ENCODE measurements at regions not wholly inside any gene's neighbourhood (a gene's known extent, or its start where the extent isn't known, plus 50 kb on each side); places are given as distances from the start of the nearest gene placed in this dataset.
A peak's percentile ranks its signal among the peaks of the same experiment; 100 is the strongest.
"Not testable (repeated sequence)": the region's sequence is repeated elsewhere in the genome, so short reads cannot be mapped to it uniquely, and the experiment has no call there.

DNA sequence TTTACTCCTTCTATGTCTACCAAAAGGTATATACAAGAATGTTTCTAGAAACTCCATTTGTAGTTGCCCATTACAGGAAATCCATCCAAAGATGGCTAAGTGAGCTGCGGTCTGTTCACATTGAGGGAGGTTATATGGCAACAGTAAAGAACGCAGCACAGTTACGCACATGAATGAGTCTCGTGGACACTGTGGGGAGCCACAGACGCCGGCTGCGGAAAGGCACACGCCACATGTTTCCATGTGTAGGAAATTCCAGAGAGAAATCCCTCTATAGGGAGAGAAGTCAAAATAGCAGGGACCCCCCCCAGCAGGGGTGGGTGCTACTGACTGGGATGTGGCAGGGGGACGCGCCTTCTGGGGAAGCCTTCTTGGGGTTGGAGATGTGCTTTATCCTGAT is 139.0 kb upstream of the NCOR2 start:
- no peak for DNase-seq (ENCODE audit: low spot score)

DNA sequence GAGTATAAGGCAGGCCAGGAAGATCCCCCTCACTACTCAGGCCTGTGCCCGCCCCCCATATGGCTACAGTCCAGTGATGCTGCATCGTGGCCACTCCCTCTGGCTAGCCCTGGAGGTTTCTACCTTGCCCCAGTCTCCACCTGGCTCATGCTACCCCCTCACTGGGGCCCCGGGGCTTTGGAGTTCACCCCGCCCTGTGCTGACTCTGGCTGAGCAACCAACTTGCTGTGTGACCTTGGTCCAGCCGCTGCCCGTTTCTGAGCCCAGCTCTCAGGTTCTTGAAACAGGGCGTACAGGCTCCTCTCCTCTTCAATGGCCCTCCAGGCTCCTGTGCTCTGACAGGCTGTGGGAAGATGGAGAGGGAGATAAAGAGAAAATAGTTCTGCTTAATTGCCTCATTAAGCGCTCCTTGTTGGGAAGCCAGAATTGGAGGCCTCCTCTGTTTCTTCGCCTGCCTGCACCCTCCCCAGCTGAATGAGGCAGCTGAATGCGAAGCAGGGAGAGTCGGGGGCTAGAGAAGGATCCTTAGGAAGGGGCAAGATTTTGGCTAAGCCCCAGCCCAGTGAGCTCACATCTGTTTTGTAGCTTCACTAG is 138.2 kb upstream of the NCOR2 start:
- no peak for DNase-seq (ENCODE audit: low spot score)

DNA sequence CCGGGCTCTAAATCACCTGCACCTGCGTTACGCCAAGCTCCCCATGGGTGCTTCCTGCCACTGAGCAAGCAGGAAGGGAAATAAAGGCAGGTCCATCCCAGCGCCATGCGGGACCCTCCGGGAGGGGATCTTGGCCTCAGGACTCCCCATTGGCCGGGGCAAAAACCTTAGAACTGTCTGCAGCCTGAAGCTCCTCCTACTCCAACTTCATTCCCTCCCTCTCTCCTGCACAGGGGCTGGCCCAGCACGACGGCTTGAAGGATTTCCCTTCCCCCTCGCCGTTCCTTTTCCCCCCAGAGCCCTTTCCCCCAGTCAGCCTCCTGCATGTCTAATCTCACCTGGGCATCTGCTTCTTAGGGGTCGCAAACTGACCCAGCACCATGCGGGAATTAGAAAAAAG is 137.2 kb upstream of the NCOR2 start:
- no peak for DNase-seq (ENCODE audit: low spot score)

GRCh38 chr12:124703856-124704255 is 136.4 kb upstream of the NCOR2 start:
- DNase-seq (ENCODE audit: low spot score): no peak

DNA sequence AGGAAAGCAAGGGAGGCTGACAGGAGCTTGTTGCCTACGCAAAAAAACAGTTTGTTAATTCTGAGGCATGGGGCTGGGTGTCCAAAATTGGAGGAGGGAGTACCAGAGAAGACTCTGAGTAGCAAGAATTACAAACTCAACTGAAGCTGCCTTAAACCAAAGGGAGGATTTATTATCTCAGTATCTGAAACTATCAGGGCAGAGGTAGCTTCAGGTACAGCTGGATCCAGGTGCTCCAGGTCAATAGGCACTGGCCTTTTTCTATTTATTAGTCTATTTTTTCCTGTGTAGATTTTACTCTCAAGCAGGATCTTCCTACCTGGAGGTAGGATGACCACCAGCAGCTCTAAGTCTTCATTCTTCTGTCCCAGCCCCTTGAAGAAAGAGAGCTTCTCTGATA is 135.3 kb upstream of the NCOR2 start:
- no peak for DNase-seq (ENCODE audit: low spot score)

GRCh38 chr12:124700810-124701592 is 133.6 kb upstream of the NCOR2 start:
- DNase-seq (ENCODE audit: low spot score): no peak

DNA sequence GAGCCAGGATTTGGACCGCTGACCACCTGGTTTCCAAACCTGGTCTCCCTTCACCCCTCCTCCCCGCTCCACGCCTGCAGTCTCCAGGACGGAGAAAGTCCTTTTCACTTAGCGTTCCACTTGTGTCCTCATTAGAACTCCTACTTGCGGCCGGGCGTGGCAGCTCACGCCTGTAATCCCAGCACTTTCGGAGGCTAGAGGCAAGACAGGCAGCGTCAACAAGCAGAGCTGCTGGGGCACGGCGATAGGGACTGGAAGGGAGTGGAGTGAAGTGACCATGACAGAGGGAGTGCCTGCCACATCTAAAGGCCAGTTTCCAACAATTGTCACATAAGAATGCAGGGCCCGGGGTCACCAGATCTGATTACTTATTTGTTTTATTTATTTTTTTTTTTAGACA is 132.5 kb upstream of the NCOR2 start:
- no peak for DNase-seq (ENCODE audit: low spot score)

DNA sequence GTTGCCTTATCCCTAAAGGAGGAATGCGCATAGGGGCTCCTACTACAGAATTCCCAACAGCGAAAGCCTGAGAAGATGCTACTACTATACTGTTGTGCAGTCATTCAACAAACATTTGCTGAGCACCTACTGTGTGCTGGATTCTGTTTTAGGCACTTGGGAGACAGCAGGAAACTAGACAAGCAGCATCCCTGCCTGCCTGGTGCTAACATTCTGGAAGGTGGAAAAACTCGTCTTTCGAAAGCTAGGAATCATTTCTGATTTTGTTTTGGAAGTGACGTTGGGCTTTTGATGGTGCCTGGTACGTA is 131.5 kb upstream of the NCOR2 start:
- no peak for DNase-seq (ENCODE audit: low spot score)

DNA sequence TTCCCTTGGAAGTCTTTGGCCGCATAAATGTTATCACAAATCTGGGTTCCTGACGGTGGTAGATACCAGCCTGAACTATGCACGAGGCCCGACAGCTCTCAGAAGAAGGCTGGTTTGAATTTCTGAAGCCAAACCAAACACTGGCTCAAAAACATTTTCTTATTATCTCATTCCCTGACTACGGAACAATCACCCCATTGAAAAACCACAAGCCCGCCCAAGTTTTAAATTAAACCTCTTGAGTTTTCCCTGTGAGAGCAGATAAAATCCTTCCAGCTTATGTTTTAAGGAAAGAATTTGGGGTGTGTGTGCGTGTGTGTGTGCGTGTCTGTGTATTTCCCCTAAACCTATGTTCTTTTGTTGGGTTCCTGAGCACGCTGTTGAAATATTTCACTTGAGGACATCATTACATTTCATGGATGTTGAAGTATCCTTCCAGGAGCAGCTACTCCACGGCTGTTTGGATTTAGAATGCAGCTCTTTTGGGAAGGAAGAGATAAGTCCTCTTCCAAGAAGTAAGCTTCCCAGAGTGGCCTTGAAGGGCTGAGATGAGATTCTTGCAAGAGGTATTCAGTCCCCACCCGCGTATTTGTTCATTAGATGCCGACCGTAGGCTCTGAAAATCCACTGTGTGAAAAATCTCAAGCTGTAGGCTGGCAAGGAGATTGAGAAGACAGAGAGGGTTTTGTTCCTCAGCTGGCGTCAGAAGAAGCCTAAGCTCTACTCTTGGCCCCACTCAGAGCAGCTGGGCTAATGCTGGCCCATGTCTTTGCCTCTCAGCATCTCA is 131.0 kb upstream of the NCOR2 start:
- DNase-seq (ENCODE audit: low spot score): peak; percentile 89

DNA sequence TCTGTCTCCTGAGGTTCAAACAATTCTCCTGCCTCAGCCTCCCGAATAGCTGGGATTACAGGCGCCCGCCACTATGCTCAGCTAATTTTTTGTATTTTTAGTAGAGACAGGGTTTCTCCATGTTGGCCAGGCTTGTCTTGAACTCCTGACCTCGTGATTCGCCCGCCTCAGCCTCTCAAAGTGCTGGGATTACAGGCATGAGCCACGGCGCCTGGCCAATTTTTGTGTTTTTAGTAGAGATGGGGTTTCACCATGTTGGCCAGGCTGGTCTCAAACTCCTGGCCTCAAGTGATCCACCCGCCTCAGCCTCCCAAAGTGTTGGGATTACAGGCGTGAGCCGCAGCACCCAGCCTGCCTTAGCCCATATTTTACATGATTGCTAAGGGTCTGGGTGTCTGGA is 130.3 kb upstream of the NCOR2 start:
- not testable (repeated sequence) for DNase-seq (ENCODE audit: low spot score)

DNA sequence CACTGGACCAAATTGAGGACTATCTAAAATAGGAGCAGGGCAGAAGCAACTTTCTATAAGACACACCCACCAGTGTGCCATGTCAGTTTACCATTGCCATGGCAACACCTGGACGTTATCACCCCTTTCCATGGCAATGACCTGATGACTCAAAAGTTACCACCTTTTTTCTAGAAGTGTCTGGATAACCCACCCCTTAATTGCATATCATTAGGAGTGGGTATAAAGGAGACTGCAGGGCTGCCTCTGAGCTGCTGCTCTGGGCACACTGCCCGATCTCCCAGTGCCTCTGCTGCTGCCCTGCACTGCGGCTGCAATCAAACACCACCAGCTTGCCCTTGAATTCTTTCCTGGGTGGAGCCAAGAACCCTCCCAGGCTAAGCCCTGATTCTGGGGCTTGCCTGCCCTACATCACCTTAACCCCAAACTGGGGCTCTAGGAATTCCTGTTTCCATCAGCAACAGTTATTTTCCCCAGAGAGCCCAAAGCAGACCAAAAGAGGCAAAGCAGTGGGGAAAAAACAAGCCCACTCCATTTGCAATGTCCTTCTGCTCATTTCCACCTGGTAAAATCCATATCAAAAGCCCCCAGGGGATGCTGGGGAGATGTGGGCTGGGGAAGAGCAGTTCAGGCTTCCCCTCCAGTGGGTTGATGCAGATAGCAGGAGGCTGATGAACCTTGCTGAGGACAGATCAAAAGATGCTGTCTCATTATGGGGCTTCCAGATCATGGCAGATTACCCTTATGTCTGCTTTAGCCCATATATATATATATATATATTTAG is 129.5 kb upstream of the NCOR2 start:
- peak; percentile 30 for DNase-seq (ENCODE audit: low spot score)

GRCh38 chr12:124695861-124696260 is 128.4 kb upstream of the NCOR2 start:
- DNase-seq (ENCODE audit: low spot score): no peak

DNA sequence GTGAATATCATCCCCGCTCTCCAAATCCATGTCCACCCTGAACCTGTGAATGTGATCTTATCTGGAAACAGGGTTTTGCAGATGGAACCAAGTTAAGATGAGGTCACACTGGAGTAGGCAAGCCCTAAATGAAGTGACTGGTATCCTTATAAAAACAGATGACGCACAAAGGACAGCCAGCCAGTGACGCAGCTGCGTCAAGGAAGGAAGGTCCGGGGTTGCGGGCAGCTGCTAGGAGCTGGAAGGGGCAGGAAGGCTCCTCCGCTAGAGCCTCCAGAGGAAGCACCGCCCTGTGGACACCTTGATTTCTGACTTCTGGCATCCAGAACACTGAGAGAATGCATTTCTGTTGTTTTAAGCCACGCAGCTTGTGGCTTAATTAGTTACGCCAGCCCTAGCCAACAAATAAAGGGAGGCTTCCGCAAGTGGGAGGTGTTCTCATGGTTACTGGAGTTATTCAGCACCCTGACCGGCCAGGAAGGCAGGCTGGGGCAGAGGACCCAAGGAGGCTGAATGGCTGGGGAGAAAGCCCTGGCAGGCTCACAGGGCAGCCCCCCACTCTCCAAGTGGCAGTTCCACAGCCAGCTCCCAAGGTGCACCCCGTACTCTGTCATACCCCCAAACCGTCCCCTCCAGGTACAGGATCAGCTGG is 127.6 kb upstream of the NCOR2 start:
- no peak for DNase-seq (ENCODE audit: low spot score)

GRCh38 chr12:124694250-124694649 is 126.8 kb upstream of the NCOR2 start:
- no peak for DNase-seq (ENCODE audit: low spot score)

DNA sequence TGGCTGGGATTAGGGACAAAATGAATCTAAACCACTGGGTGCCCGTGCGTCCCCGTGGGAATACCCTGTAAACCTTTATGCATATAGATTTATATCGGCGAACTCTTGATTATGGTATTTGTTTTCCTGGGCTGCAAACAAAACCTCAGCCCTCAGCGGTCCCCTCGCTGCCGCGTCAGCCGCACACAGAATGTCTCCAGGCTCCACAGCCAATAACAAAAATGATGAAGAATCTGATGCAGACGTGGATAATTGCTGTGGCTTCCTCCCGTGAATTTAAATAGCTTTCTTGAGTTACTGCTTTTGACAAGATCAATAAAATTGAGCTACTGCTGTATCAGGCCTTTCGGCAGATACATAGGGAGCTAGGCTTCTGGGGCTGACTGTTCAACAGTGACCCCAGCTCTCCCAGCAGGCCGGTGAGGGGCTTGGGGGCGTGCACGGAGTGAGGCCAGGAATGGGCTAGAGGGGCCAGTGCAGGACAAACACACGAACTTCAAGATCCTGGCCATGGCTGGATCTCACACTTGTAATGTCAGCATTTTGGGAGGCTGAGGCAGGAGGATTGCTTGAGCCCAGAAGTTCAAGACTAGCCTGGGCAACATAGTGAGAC is 125.8 kb upstream of the NCOR2 start:
- DNase-seq (ENCODE audit: low spot score): no peak

- DNase-seq (ENCODE audit: low spot score): no peak
These were observed 125.0 kb upstream of the NCOR2 start for GRCh38 chr12:124692443-124692842.

DNA sequence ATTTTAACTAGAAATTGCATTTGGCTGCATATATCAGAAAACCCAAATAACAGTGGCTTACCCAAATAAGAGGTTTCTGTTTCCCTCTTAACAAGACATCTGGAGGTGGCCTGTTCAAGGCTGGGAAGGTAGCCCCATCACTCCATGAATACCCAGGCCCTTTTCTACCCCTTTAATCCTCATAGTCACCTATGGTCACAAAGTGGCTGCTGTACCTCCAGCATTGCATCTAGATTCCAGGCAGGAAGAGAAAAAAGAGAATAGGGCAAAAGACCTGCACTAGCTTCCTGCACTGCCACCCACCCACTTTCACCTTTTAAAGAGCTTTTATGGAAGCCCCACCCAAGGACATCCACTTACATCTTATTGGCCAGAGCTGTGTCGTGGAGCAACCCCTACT is 124.0 kb upstream of the NCOR2 start:
- no peak for DNase-seq (ENCODE audit: low spot score)

- no peak for DNase-seq (ENCODE audit: low spot score)
These were observed 122.2 kb upstream of the NCOR2 start for GRCh38 chr12:124689631-124690030.

DNA sequence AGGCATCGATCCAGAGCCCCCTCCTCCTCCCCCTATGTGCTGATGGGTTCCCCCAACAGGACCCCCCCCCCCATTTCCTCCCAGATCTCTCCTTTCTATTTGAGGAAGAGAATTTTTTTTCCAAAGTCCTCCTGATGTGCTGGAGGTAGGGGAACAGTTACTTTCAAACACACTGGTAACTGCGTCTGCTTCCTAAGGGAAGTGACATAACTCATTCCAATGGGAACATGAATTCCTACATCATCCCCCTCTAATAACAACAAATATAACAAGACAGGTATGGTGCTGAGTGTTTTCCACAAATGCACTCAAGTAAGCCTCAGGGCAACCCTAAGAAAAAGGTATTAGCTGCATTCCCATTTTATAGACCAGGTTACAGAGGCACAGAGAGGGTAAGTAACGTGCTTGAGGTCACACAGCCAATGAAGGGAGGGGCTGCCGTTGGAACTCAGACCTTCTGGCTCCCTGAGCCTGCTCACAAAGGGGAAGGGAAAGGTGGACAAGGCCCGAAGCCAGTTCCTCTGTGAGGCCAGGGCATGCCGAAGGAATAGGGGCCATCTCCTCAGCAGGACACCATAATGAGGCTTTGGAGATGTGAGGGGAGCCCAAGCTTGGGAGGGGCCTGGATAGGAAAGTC is 121.1 kb upstream of the NCOR2 start:
- DNase-seq (ENCODE audit: low spot score): no peak

GRCh38 chr12:124687917-124688316 is 120.5 kb upstream of the NCOR2 start:
- peak; percentile 54 for DNase-seq (ENCODE audit: low spot score)

Data from pons (tissue), 1 donor.